Lower lobe of right lung (tissue), 2 donors: ENCODE measurements at regions not wholly inside any gene's neighbourhood (a gene's known extent, or its start where the extent isn't known, plus 50 kb on each side); places are given as distances from the start of the nearest gene placed in this dataset.
"Not testable (repeated sequence)": the region's sequence is repeated elsewhere in the genome, so short reads cannot be mapped to it uniquely, and the experiment has no call there.

Experiments
- ATAC-seq, 2 donors: fragments of 200-7000 bp; cut with Tn5 transposase; one replicate each; pipeline ENCODE4 v1.9.1; 2020 to 2022; ENCODE audit warnings: mild to moderate bottlenecking in 2 of 2, moderate library complexity in 2 of 2
- DNase-seq: peaks from one replicate; pipeline ENCODE4 v3.0.0-alpha.2; 2020
- H3K27ac ChIP-seq: fragments of 200-600 bp; one replicate; pipeline ENCODE4 v1.8.0; 2022
- H3K27me3 ChIP-seq: fragments of 200-600 bp; one replicate; pipeline ENCODE4 v1.8.0; 2022; ENCODE audit warnings: low read depth
- H3K36me3 ChIP-seq: fragments of 200-600 bp; one replicate; pipeline ENCODE4 v1.8.0; 2022; ENCODE audit warnings: mild to moderate bottlenecking
- H3K4me1 ChIP-seq: fragments of 200-600 bp; one replicate; pipeline ENCODE4 v1.8.0; 2022
- H3K4me3 ChIP-seq: fragments of 200-600 bp; one replicate; pipeline ENCODE4 v1.8.0; 2022; ENCODE audit warnings: mild to moderate bottlenecking
- H3K9me3 ChIP-seq: fragments of 200-600 bp; one replicate; pipeline ENCODE4 v1.8.0; 2022
- intact Hi-C: fragments of 100-400 bp; cut with DNase I; formaldehyde crosslinking; loops from one replicate; pipeline ENCODE4 v1.11.0; 2022
- TF ChIP-seq, protein P1 (sequence below): fragments of 200-600 bp; IDR thresholded peaks from one replicate; pipeline ENCODE4 v1.8.0; 2022; ENCODE audit warnings: antibody characterized with exemption, mild to moderate bottlenecking
- donor health status: DM: no; HTN: yes; CAD: no; lungs with severe emphysema.

DNA sequence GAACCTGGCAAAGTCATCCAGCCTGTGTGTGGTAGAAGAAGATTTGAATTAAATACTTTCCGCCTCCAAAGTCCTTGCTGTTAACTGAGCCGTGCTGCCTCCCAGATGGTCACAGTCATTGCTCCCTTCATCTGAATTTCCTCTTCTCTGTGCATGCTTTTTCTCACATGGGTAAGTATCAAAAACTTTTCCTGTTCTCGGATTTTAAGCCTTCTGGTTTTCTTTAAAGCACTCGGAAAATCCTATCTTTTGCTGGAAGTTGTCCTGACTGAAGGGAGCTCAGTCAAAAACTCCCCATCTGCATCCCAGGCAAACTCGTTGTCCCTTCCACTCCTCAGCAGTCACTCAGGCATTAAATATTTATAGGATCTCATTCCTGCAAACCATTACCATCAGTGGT is 290.0 kb upstream of the PIK3R1 start:
- DNase-seq (no peak), ATAC-seq (no peak)
- Histone ChIP-seq H3K36me3 (no peaks in the 10 kb centered on the region), H3K9me3 (no peaks in the 10 kb centered on the region), H3K27me3 (no peaks in the 10 kb centered on the region), H3K27ac (no peak overlapping the region), H3K4me3 (no peak overlapping the region), H3K4me1 (no peaks in the 10 kb centered on the region)
- intact Hi-C loops: no loop called here
- TF ChIP-seq, protein P1, sequence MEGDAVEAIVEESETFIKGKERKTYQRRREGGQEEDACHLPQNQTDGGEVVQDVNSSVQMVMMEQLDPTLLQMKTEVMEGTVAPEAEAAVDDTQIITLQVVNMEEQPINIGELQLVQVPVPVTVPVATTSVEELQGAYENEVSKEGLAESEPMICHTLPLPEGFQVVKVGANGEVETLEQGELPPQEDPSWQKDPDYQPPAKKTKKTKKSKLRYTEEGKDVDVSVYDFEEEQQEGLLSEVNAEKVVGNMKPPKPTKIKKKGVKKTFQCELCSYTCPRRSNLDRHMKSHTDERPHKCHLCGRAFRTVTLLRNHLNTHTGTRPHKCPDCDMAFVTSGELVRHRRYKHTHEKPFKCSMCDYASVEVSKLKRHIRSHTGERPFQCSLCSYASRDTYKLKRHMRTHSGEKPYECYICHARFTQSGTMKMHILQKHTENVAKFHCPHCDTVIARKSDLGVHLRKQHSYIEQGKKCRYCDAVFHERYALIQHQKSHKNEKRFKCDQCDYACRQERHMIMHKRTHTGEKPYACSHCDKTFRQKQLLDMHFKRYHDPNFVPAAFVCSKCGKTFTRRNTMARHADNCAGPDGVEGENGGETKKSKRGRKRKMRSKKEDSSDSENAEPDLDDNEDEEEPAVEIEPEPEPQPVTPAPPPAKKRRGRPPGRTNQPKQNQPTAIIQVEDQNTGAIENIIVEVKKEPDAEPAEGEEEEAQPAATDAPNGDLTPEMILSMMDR: no peak

GRCh38 chr5:67921004-67921601 is 294.5 kb upstream of the PIK3R1 start:
- DNase-seq (no peak), ATAC-seq (peak; percentile 86 to 94)
- Histone ChIP-seq H3K4me1 (no peaks in the 10 kb centered on the region), H3K27ac (no peak overlapping the region), H3K9me3 (peaks cover 9% of the 10 kb centered on the region), H3K27me3 (no peaks in the 10 kb centered on the region), H3K4me3 (no peak overlapping the region), H3K36me3 (no peaks in the 10 kb centered on the region)
- TF ChIP-seq, protein P1: no peak
- intact Hi-C loops: no loop called here

DNA sequence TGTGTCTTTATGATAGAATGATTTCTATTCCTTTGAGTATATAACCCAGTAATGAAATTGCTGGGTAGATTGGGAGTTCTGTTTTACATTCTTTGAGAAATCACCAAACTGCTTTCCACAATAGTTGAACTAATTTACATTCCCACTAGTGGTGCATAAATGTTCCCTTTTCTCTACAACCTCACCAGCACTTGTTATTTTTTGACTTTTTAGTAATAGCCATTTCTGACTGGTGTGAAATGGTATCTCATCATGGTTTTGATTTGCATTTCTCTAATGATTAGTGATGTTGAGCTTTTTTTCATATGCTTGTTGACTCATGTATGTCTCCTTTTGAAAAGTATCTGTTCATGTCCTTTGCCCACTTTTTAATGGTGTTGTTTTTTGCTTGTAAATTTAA is 296.0 kb upstream of the PIK3R1 start:
- H3K36me3 ChIP-seq, H3K9me3 ChIP-seq, H3K4me3 ChIP-seq, DNase-seq, H3K4me1 ChIP-seq, ATAC-seq, intact Hi-C loops, H3K27me3 ChIP-seq, H3K27ac ChIP-seq: not testable (repeated sequence)

DNA sequence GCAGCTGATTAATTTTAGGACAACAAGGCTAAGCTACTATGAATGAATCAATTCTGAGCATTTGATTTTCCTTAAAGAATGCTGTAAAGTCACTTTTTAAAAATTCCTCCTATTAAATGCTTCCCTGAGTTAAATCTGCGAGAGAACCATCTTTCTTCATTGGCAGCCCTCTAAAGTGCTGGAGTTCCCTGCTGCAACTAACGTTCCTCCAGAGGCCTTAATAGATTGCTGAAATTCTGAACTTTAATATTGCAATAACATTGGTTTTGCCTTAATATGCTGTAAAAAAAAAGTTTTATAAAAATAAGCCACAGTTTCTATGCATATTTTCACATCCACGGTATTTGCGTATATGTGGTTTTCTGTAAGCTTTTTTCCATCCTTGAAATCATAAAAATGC is 298.0 kb upstream of the PIK3R1 start:
- TF ChIP-seq, protein P1: no peak
- DNase-seq: no peak

DNA sequence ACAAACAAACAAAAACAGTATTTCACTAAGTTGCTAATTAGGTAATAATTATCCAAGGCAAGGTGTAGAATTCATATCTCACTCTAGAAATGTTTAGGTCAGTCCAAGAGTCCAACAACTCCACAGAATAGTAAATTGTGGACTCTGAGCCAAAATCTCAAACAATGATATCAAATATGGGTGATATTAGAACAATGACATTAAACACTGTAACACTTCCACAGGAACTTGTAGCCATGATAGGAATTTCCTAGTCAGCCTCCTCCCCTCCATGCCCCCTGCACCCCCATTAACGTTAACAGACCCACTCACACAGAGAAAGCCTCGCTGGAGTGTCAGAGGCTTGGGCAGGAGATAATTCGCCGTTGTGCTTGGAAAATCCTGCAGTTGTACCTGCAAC is 305.0 kb upstream of the PIK3R1 start:
- H3K27me3 ChIP-seq: no peaks in the 10 kb centered on the region
- intact Hi-C loops: no loop called here
- no peak overlapping the region for H3K4me3 ChIP-seq
- H3K27ac ChIP-seq: no peak overlapping the region
- ATAC-seq (no peak), DNase-seq (no peak)
- H3K9me3 ChIP-seq: no peaks in the 10 kb centered on the region
- TF ChIP-seq, protein P1: no peak
- no peaks in the 10 kb centered on the region for H3K4me1 ChIP-seq
- H3K36me3 ChIP-seq: no peaks in the 10 kb centered on the region

More for the DNA sequence above, 298.0 kb upstream of the PIK3R1 start:
- H3K4me1 ChIP-seq: no peaks in the 10 kb centered on the region
- ATAC-seq: no peak
- H3K4me3 ChIP-seq: no peak overlapping the region
- H3K9me3 ChIP-seq: peaks cover 9% of the 10 kb centered on the region
- H3K36me3 ChIP-seq: no peaks in the 10 kb centered on the region
- intact Hi-C loops: no loop called here
- H3K27ac ChIP-seq: no peak overlapping the region
- no peaks in the 10 kb centered on the region for H3K27me3 ChIP-seq

DNA sequence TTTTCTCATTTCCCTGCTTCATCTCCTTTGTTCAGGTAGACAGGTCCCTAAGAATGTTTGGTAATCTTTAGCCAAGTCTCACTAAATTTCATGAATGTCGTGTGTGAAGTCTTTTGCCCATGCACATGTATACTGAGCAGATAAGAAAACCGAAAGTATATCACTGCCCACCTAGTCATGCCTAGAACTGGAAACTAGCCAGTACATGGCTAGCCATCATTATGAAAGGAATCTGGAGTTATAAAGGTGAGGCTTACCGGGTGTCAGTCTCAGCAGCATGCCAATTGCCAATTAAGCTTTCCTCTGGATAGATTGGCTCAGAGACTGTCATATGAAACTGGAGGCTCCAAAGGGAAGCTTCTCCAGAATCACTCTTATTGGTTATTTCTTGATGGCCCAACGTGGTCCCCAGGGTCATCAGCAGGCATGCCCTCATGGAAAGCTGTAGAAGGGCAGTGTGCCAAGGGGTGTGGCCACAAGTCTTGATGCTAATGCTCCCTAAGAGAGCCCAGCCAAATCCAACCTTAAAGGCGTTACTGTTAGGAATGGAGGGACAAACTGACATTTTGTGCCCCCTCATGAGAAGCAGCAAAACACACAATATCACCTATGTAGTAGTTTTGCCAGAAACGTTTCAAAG is 307.3 kb upstream of the PIK3R1 start:
- ATAC-seq (no peak), DNase-seq (no peak)
- Histone ChIP-seq H3K27ac (no peak overlapping the region), H3K9me3 (no peaks in the 10 kb centered on the region), H3K4me1 (no peaks in the 10 kb centered on the region), H3K36me3 (no peaks in the 10 kb centered on the region), H3K27me3 (no peaks in the 10 kb centered on the region), H3K4me3 (no peak overlapping the region)
- intact Hi-C loops: no loop called here
- TF ChIP-seq, protein P1: no peak
